ENCODE measurements at regions not wholly inside any gene's neighbourhood (a gene's known extent, or its start where the extent isn't known, plus 50 kb on each side); places are given as distances from the start of the nearest gene placed in this dataset.

- no peak for DNase-seq (ENCODE audit: low spot score)
These were observed 51.6 kb downstream of the SPANXA2 start for GRCh38 chrX:141641138-141641537.

GRCh38 chrX:141642979-141643378 lies 53.5 kb downstream of the SPANXA2 start:
- DNase-seq (ENCODE audit: low spot score), result peak; percentile 4
